ENCODE measurements at regions not wholly inside any gene's neighbourhood (a gene's known extent, or its start where the extent isn't known, plus 50 kb on each side); places are given as distances from the start of the nearest gene placed in this dataset.

GRCh38 chr7:81470724-81471379 lies 299.0 kb downstream of the HGF start:
- FAIRE-seq (no peak), DNase-seq (ENCODE audit: low read depth in 1 of 2, low spot score in 1 of 2) (no peak), ATAC-seq (no peak)
- CTCF ChIA-PET: interaction anchor here (0.7 to 4.9 kb wide), 52 partner anchors 8 to 1253 kb away, joined by 3 to 54 read pairs (median 4); partner anchors contain the start of gene SEMA3C
- Histone ChIP-seq H3K27ac (no peak overlapping the region; a peak in 1 of 6 replicates), H3K4me3 (no peak overlapping the region), H3K4me1 (peaks cover 20% of the 10 kb centered on the region), H3K4me2 (no peak overlapping the region), H3K9me3 (no peaks in the 10 kb centered on the region)
- TF ChIP-seq RFX5 (IDR thresholded peaks at IDR 0.05) (no peak), JUN (IDR thresholded peaks at IDR 0.05) (no peak), FOSL2 (IDR thresholded peaks at IDR 0.05) (no peak), FOSL2 (CRISPR knock-in tag; IDR thresholded peaks at IDR 0.05) (no peak), PHF8 (IDR thresholded peaks at IDR 0.05; ENCODE audit: borderline replicate concordance, low read depth) (no peak)
- POLR2A ChIA-PET: interaction anchor here (1.0 to 1.3 kb wide), 2 partner anchors 551 to 552 kb away, joined by 5 to 6 read pairs; partner anchors contain the start of gene SEMA3C
- WGBS (ENCODE audit: missing lambda C conversion rate): 67% methylated on average over 6 of the region's 6 CpGs

DNA sequence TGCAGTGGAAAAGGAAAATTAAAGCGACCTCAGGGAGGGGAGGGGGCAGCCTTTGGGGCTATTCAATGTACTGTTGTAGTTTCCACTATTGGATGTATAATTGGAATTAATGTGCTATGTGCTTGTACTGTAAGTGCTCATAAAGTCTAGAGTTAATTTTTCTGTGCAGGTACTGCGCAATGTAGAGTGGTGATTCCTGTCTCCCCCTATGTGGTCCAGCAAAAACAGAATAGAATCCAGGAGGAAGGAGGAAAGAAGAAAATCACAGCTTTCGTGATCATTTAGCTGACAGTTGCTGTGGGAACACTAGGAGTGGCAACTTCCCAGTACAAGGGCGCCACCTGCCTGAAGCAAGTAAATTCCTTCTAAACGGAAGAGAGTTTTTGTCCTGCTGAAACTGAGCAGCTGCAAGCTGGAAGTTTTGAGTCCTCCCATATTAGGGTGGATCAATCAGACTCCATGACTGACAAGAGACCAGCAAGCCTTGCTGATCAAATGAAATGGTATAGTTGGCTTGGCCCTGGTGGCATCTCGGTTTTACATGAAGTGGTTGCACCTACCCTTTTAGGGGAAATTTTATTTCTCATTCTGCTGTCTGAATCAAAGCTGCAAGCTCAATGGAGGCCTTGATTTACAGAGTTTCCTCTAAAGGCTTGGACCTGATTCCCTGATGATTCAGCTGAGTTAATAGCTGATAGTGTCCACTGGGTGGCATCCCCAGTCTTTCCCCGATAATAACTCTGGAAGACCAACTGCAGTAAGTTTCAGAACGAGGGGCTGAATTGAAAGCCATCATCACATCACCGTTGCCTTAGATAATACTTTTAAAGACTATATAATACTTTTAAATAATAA lies 299.8 kb downstream of the HGF start:
- POLR2A ChIA-PET: interaction anchor here (1.3 kb wide), 1 partner anchor 551 kb away, joined by 6 read pairs; the partner anchor contains the start of gene SEMA3C

GRCh38 chr7:81469153-81469868 lies 300.5 kb downstream of the HGF start:
- DNase-seq (ENCODE audit: low read depth in 1 of 2, low spot score in 1 of 2) (no peak), ATAC-seq (peak; percentile 39 to 69; a peak in 4 of 6 replicates), FAIRE-seq (no peak)
- ChIA-PET POLR2A (interaction anchor here (1.3 to 1.9 kb wide), 2 partner anchors 550 kb away, joined by 6 to 10 read pairs; partner anchors contain the start of gene SEMA3C), CTCF (interaction anchor here (0.6 to 4.9 kb wide), 57 partner anchors 9 to 1410 kb away, joined by 3 to 54 read pairs (median 4); partner anchors contain the start of gene SEMA3C)
- no peak overlapping the region for H3K4me3 ChIP-seq
- peak overlapping the region; percentile 49 to 82 for H3K27ac ChIP-seq
- TF ChIP-seq NFE2L2 (conservative IDR thresholded peaks at IDR 0.05; ENCODE audit: low read length) (no peak), ZNF302 (CRISPR knock-in tag; IDR thresholded peaks at IDR 0.05) (no peak), REST (IDR thresholded peaks at IDR 0.05) (no peak), POLR2AphosphoS2 (conservative IDR thresholded peaks at IDR 0.05; ENCODE audit: low read length) (no peak), NPAS2 (CRISPR knock-in tag; IDR thresholded peaks at IDR 0.05; ENCODE audit: borderline replicate concordance) (no peak)
- H3K9me3 ChIP-seq: no peaks in the 10 kb centered on the region
- 57% methylated on average over 2 of the region's 2 CpGs for WGBS (ENCODE audit: missing lambda C conversion rate)
- peaks cover 20% of the 10 kb centered on the region for H3K4me1 ChIP-seq
- peak overlapping the region; percentile 52 for H3K4me2 ChIP-seq

More for the DNA sequence above, 299.8 kb downstream of the HGF start:
- no peak overlapping the region for H3K4me3 ChIP-seq
- 33% methylated on average over 9 of the region's 9 CpGs for WGBS (ENCODE audit: missing lambda C conversion rate)
- H3K27ac ChIP-seq: peak overlapping the region; percentile 49 to 82
- H3K9me3 ChIP-seq: no peaks in the 10 kb centered on the region
- H3K4me1 ChIP-seq: peaks cover 20% of the 10 kb centered on the region
- FAIRE-seq: peak; percentile 32
- CTCF ChIA-PET: interaction anchor here (0.6 to 4.9 kb wide), 61 partner anchors 9 to 1254 kb away, joined by 3 to 54 read pairs (median 4); partner anchors contain the start of gene SEMA3C
- H3K4me2 ChIP-seq: peak overlapping the region; percentile 52
- peak; percentile 90 to 97 for ATAC-seq
- peak; percentile 52 to 90 for DNase-seq (ENCODE audit: low read depth in 1 of 2, low spot score in 1 of 2)
- no peak for TF ChIP-seq JUNB (IDR thresholded peaks at IDR 0.05)
- peak; percentile 92 for TF ChIP-seq CTCF (IDR thresholded peaks at IDR 0.05)
- TF ChIP-seq MYC (IDR thresholded peaks at IDR 0.05; ENCODE audit: borderline replicate concordance, low read length): no peak
- TF ChIP-seq, protein P1, sequence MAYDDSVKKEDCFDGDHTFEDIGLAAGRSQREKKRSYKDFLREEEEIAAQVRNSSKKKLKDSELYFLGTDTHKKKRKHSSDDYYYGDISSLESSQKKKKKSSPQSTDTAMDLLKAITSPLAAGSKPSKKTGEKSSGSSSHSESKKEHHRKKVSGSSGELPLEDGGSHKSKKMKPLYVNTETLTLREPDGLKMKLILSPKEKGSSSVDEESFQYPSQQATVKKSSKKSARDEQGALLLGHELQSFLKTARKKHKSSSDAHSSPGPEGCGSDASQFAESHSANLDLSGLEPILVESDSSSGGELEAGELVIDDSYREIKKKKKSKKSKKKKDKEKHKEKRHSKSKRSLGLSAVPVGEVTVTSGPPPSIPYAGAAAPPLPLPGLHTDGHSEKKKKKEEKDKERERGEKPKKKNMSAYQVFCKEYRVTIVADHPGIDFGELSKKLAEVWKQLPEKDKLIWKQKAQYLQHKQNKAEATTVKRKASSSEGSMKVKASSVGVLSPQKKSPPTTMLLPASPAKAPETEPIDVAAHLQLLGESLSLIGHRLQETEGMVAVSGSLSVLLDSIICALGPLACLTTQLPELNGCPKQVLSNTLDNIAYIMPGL (CRISPR knock-in tag; IDR thresholded peaks at IDR 0.05; ENCODE audit: borderline replicate concordance): no peak
- TF ChIP-seq PHF8 (IDR thresholded peaks at IDR 0.05; ENCODE audit: borderline replicate concordance, low read depth): no peak
- TF ChIP-seq SMC3 (IDR thresholded peaks at IDR 0.05): peak; percentile 94
- peak; percentile 96 to 97 for TF ChIP-seq RAD21 (conservative IDR thresholded peaks at IDR 0.05 in 1 of 2, IDR thresholded peaks at IDR 0.05 in 1 of 2)
- no peak for TF ChIP-seq HDAC2 (IDR thresholded peaks at IDR 0.05)
- no peak for TF ChIP-seq EHMT2 (IDR thresholded peaks at IDR 0.05; ENCODE audit: low read depth)
